ENCODE measurements at regions not wholly inside any gene's neighbourhood (a gene's known extent, or its start where the extent isn't known, plus 50 kb on each side); places are given as distances from the start of the nearest gene placed in this dataset.

DNA sequence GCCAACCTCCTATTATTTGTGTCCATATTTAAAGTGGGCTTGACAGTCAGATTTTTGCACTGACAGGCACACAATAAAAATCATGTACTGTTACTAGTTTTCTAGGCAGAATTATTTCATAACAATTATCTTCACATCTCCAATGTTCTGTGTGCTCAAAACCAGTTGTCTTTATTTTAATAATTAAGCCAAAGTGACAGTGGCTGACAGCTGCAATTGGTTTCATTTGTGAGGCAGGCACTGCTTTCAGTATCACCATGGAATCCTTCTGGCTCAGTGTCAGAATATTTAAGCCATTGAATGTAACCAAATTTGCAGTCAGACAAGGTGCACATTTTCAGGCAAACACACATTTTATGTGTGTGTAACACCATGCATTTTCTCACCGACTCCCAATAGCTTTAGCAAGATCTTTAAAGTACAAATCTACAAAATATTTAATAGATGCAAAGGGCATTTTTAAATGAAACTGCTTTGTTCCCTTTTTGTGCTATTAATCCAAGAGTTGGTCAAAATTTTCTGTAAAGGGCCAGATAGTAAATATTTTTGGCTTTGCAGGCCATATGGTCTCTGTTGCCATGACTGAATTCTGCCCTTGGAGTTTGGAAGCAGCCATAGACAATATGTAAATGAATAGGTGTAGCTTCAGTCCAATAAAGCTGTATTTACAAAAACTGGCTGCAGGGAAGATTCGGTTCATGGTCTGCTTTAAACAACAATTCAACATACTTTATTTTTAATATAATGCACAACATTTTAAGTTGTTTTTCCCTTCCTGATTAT, 486.0 kb downstream of the KCNJ2 start:
- TF ChIP-seq, protein P1, sequence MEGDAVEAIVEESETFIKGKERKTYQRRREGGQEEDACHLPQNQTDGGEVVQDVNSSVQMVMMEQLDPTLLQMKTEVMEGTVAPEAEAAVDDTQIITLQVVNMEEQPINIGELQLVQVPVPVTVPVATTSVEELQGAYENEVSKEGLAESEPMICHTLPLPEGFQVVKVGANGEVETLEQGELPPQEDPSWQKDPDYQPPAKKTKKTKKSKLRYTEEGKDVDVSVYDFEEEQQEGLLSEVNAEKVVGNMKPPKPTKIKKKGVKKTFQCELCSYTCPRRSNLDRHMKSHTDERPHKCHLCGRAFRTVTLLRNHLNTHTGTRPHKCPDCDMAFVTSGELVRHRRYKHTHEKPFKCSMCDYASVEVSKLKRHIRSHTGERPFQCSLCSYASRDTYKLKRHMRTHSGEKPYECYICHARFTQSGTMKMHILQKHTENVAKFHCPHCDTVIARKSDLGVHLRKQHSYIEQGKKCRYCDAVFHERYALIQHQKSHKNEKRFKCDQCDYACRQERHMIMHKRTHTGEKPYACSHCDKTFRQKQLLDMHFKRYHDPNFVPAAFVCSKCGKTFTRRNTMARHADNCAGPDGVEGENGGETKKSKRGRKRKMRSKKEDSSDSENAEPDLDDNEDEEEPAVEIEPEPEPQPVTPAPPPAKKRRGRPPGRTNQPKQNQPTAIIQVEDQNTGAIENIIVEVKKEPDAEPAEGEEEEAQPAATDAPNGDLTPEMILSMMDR (IDR thresholded peaks at IDR 0.05), result no peak
- TF ChIP-seq POLR2A (IDR thresholded peaks at IDR 0.05), result no peak

Data from vagina (tissue), 2 donors.